H9 (cell line): ENCODE measurements at regions not wholly inside any gene's neighbourhood (a gene's known extent, or its start where the extent isn't known, plus 50 kb on each side); places are given as distances from the start of the nearest gene placed in this dataset.

Source experiments
- DNase-seq: peaks from one replicate; pipeline ENCODE4 v3.0.0-alpha.2; 2017
- H2AFZ ChIP-seq: one replicate; pipeline ENCODE4 v1.6.1; 2013; ENCODE audit warnings: mild to moderate bottlenecking, low read length, control low read depth, moderate library complexity
- H2AK5ac ChIP-seq: 2 replicates; pipeline ENCODE4 v1.6.1; 2013; ENCODE audit warnings: low read length, control low read depth, mixed read lengths; ENCODE audit not compliant: insufficient read length
- H2BK120ac ChIP-seq: one replicate; pipeline ENCODE4 v1.6.1; 2013; ENCODE audit warnings: low read depth, mild to moderate bottlenecking, low read length, control low read depth, inconsistent platforms; ENCODE audit not compliant: poor library complexity, severe bottlenecking
- H2BK12ac ChIP-seq: 2 replicates; pipeline ENCODE4 v1.6.1; 2013; ENCODE audit warnings: low read length, control low read depth, mixed read lengths, low read depth; ENCODE audit not compliant: insufficient read length
- H2BK15ac ChIP-seq: 2 replicates; pipeline ENCODE4 v1.6.1; 2013; ENCODE audit warnings: low read depth, low read length, control low read depth
- H2BK20ac ChIP-seq: one replicate; pipeline ENCODE4 v1.6.1; 2013; ENCODE audit warnings: low read depth, mild to moderate bottlenecking, low read length, control low read depth, inconsistent platforms; ENCODE audit not compliant: poor library complexity, severe bottlenecking
- H2BK5ac ChIP-seq: 2 replicates; pipeline ENCODE4 v1.6.1; 2013; ENCODE audit warnings: low read length, control low read depth, mixed read lengths; ENCODE audit not compliant: insufficient read length
- H3K14ac ChIP-seq: 2 replicates; pipeline ENCODE4 v1.6.1; 2013; ENCODE audit warnings: low read length, control low read depth; ENCODE audit not compliant: insufficient read depth
- H3K18ac ChIP-seq: 2 replicates; pipeline ENCODE4 v1.6.1; 2013; ENCODE audit warnings: low read depth, mild to moderate bottlenecking, mixed read lengths, low read length, control low read depth; ENCODE audit not compliant: insufficient read length
- H3K23ac ChIP-seq: 2 replicates; pipeline ENCODE4 v1.6.1; 2013; ENCODE audit warnings: low read length, control low read depth, mixed read lengths, low read depth; ENCODE audit not compliant: insufficient read length
- H3K23me2 ChIP-seq: 2 replicates; pipeline ENCODE4 v1.6.1; 2013; ENCODE audit warnings: low read depth, mild to moderate bottlenecking, mixed read lengths, low read length, control low read depth; ENCODE audit not compliant: insufficient read length, poor library complexity, severe bottlenecking
- H3K27ac ChIP-seq: 2 replicates; pipeline ENCODE4 v1.5.1; 2013; ENCODE audit warnings: low read length, control low read depth, mixed read lengths, low read depth; ENCODE audit not compliant: insufficient read length
- H3K27me3 ChIP-seq: 2 replicates; pipeline ENCODE4 v1.6.1; 2013; ENCODE audit warnings: low read length, control low read depth, inconsistent platforms; ENCODE audit not compliant: insufficient read depth
- H3K4ac ChIP-seq: 2 replicates; pipeline ENCODE4 v1.6.1; 2013; ENCODE audit warnings: low read depth, mild to moderate bottlenecking, control low read depth, inconsistent platforms, low read length, moderate library complexity
- H3K4me1 ChIP-seq: 2 replicates; pipeline ENCODE4 v1.6.1; 2013; ENCODE audit warnings: low read length, control low read depth, inconsistent platforms; ENCODE audit not compliant: insufficient read depth
- H3K4me2 ChIP-seq: 2 replicates; pipeline ENCODE4 v1.6.1; 2013; ENCODE audit warnings: low read length, control low read depth, mixed read lengths; ENCODE audit not compliant: insufficient read length, insufficient read depth
- H3K56ac ChIP-seq: 2 replicates; pipeline ENCODE4 v1.6.1; 2013; ENCODE audit warnings: low read depth, mild to moderate bottlenecking, mixed read lengths, low read length, control low read depth; ENCODE audit not compliant: insufficient read length
- H3K79me1 ChIP-seq: 2 replicates; pipeline ENCODE4 v1.6.1; 2013; ENCODE audit warnings: low read depth, mild to moderate bottlenecking, moderate library complexity, low read length, control low read depth, inconsistent platforms; ENCODE audit not compliant: insufficient read depth, poor library complexity, severe bottlenecking
- H3K79me2 ChIP-seq: 2 replicates; pipeline ENCODE4 v1.6.1; 2013; ENCODE audit warnings: low read length, control low read depth, inconsistent platforms; ENCODE audit not compliant: insufficient read depth
- H3K9ac ChIP-seq: 2 replicates; pipeline ENCODE4 v1.6.1; 2013; ENCODE audit warnings: low read length, control low read depth, mixed read lengths; ENCODE audit not compliant: insufficient read length; ENCODE audit errors: extremely low read depth
- H3K9me3 ChIP-seq: one replicate; pipeline ENCODE4 v1.6.1; 2013; ENCODE audit warnings: low read depth, low read length, inconsistent platforms; ENCODE audit not compliant: control insufficient read depth
- H3T11ph ChIP-seq: one replicate; pipeline ENCODE4 v1.6.1; 2013; ENCODE audit warnings: mild to moderate bottlenecking, low read length, control low read depth, inconsistent platforms
- H4K20me1 ChIP-seq: one replicate; pipeline ENCODE4 v1.6.1; 2013; ENCODE audit not compliant: control insufficient read depth, insufficient read length, insufficient read depth
- H4K5ac ChIP-seq: 2 replicates; pipeline ENCODE4 v1.6.1; 2013; ENCODE audit warnings: low read depth, mild to moderate bottlenecking, mixed read lengths, low read length, control low read depth; ENCODE audit not compliant: insufficient read length
- H4K8ac ChIP-seq: replicated peaks from 2 replicates; pipeline ENCODE4 v1.6.1; 2013; ENCODE audit warnings: low read length, control low read depth, mixed read lengths, low read depth; ENCODE audit not compliant: insufficient read length
- H4K91ac ChIP-seq: 2 replicates; pipeline ENCODE4 v1.6.1; 2013; ENCODE audit warnings: low read depth, mild to moderate bottlenecking, moderate library complexity, mixed read lengths, low read length, control low read depth; ENCODE audit not compliant: insufficient read length
- H3K27ac Mint-ChIP-seq, 3 experiments: 2 replicates in 2 of 3; 3 replicates in 1 of 3; pipeline ENCODE4 v1.8.0; 2020 to 2021; ENCODE audit warnings: mixed read lengths in 3 of 3, mild to moderate bottlenecking in 1 of 3, moderate library complexity in 1 of 3
- H3K27me3 Mint-ChIP-seq: 2 replicates; pipeline ENCODE4 v1.8.0; 2021; ENCODE audit warnings: low read depth, mild to moderate bottlenecking, moderate library complexity, mixed read lengths
- H3K36me3 Mint-ChIP-seq, 3 experiments: 2 replicates in 2 of 3; 3 replicates in 1 of 3; pipeline ENCODE4 v1.8.0; 2020 to 2021; ENCODE audit warnings: low read depth in 3 of 3, mixed read lengths in 3 of 3; ENCODE audit not compliant: insufficient read depth in 1 of 3
- H3K4me1 Mint-ChIP-seq, 2 experiments: 2 replicates each; pipeline ENCODE4 v1.8.0; 2020; ENCODE audit warnings: mixed read lengths in 2 of 2
- H3K4me3 Mint-ChIP-seq, 2 experiments: 2 replicates in 1 of 2; 3 replicates in 1 of 2; pipeline ENCODE4 v1.8.0; 2020 to 2021; ENCODE audit warnings: mild to moderate bottlenecking in 2 of 2, mixed read lengths in 2 of 2, moderate library complexity in 1 of 2
- H3K9me3 Mint-ChIP-seq, 2 experiments: 2 replicates in 1 of 2; 3 replicates in 1 of 2; pipeline ENCODE4 v1.8.0; 2020; ENCODE audit warnings: mild to moderate bottlenecking in 2 of 2, mixed read lengths in 2 of 2, moderate library complexity in 1 of 2
- WGBS: extraction: QIAGEN DNeasy Blood & Tissue Kit; methylation state at CpG from one replicate; pipeline ENCODE4 v1.1.7; 2013; ENCODE audit warnings: missing lambda C conversion rate, low lambda C conversion rate, mixed read lengths; ENCODE audit not compliant: insufficient read length; ENCODE audit errors: extremely low coverage; 5-methylcytosine and 5-hydroxymethylcytosine counted together
- TF ChIP-seq, protein P1 (sequence below): fragments of 200-600 bp; sonication (generic); conservative IDR thresholded peaks from 3 replicates; pipeline ENCODE4 v1.8.0; 2021; ENCODE audit warnings: antibody characterized with exemption, mild to moderate bottlenecking

DNA sequence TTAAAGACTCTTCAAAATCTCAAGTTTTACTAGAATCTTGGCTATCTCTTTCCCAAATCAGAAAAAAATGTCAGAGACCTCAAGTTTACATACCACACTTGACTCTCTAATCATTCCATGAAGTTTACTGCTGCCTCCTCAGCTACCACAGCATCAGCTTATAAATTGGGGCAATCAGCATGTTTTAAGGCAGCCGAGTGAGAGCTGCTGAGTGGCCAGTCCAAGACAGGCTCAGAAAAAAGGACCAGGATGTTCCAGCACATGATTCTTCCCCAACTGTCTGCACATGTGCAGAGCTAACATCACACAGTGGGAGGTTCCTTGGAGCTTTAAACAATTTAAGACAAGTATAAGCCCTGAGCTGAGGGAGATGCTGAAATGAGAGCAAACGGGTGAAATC, 140.6 kb upstream of the NUDT7 start:
- H3K23me2 ChIP-seq: no peaks in the 10 kb centered on the region
- no peak overlapping the region for H3T11ph ChIP-seq
- Mint-ChIP-seq H3K4me1 (peaks cover 3 to 13% of the 10 kb centered on the region in 2 experiments; a peak in 3 of 4 replicates), H3K27ac (no peak overlapping the region), H3K9me3 (peaks cover 0 to 8% of the 10 kb centered on the region in 2 experiments; a peak in 1 of 5 replicates), H3K36me3 (peaks cover 0 to 5% (median 0%) of the 10 kb centered on the region in 3 experiments; a peak in 2 of 7 replicates), H3K4me3 (no peak overlapping the region), H3K27me3 (no peaks in the 10 kb centered on the region)
- no peak overlapping the region for H3K14ac ChIP-seq
- no peaks in the 10 kb centered on the region for H3K79me2 ChIP-seq
- no peak overlapping the region for H3K4ac ChIP-seq
- H3K18ac ChIP-seq: no peak overlapping the region
- no peaks in the 10 kb centered on the region for H4K20me1 ChIP-seq
- no peak overlapping the region for H3K56ac ChIP-seq
- no peak overlapping the region for H2BK20ac ChIP-seq
- no peaks in the 10 kb centered on the region for H3K27me3 ChIP-seq
- H3K9me3 ChIP-seq: no peaks in the 10 kb centered on the region
- H2AFZ ChIP-seq: no peak overlapping the region
- H3K27ac ChIP-seq: no peak overlapping the region
- H3K79me1 ChIP-seq: no peaks in the 10 kb centered on the region
- no peak overlapping the region for H2BK15ac ChIP-seq
- H2BK120ac ChIP-seq: no peak overlapping the region
- H4K5ac ChIP-seq: no peak overlapping the region
- no peak overlapping the region for H2BK5ac ChIP-seq
- no peak for DNase-seq
- no peaks in the 10 kb centered on the region for H3K4me1 ChIP-seq
- H3K4me2 ChIP-seq: no peak overlapping the region
- H4K91ac ChIP-seq: no peak overlapping the region
- no peak overlapping the region for H3K23ac ChIP-seq
- H3K9ac ChIP-seq: no peak overlapping the region
- WGBS: no CpG with 5 or more reads among the region's 2 CpGs
- H2AK5ac ChIP-seq: no peak overlapping the region
- TF ChIP-seq, protein P1, sequence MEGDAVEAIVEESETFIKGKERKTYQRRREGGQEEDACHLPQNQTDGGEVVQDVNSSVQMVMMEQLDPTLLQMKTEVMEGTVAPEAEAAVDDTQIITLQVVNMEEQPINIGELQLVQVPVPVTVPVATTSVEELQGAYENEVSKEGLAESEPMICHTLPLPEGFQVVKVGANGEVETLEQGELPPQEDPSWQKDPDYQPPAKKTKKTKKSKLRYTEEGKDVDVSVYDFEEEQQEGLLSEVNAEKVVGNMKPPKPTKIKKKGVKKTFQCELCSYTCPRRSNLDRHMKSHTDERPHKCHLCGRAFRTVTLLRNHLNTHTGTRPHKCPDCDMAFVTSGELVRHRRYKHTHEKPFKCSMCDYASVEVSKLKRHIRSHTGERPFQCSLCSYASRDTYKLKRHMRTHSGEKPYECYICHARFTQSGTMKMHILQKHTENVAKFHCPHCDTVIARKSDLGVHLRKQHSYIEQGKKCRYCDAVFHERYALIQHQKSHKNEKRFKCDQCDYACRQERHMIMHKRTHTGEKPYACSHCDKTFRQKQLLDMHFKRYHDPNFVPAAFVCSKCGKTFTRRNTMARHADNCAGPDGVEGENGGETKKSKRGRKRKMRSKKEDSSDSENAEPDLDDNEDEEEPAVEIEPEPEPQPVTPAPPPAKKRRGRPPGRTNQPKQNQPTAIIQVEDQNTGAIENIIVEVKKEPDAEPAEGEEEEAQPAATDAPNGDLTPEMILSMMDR: no peak
- H4K8ac ChIP-seq: no peak overlapping the region
- no peak overlapping the region for H2BK12ac ChIP-seq
